ENCODE measurements at regions not wholly inside any gene's neighbourhood (a gene's known extent, or its start where the extent isn't known, plus 50 kb on each side); places are given as distances from the start of the nearest gene placed in this dataset.

DNA sequence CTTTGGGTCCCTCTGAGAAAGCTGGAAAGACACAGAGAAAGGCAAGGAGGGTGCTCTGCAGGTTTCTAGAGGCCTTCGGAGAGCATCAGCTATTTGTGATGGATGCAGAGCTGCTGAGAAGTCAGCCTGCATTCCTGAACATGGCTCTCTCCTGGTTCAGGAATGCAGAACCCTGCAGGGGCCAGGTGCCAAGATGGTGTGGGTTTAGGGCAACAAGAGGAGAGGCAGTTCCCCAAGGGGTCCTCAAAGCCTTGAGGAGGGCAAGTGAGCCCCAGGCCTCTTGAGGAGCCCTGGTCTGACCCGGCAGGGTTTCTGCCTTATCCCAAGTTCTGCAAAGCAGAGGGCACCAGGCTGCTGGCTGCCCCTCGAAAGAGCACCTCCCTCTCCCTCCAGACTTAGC is 93.3 kb downstream of the HS1BP3 start:
- H3K79me2 ChIP-seq (ENCODE audit: insufficient read depth, low read length) = no peaks in the 10 kb centered on the region
- no peaks in the 10 kb centered on the region for H3K27me3 ChIP-seq (ENCODE audit: control insufficient read depth in 1 of 2, insufficient read depth in 2 of 2, low read length in 2 of 2)
- no peak overlapping the region for H2AFZ ChIP-seq (ENCODE audit: low read length)
- in situ Hi-C loops (cut with HindIII; ENCODE audit: extremely low pct_ligation_motif_present, low pct_unique_long_range_greater_than_20kb) (no loop called here), intact Hi-C loops (cut with micrococcal nuclease; ENCODE audit: unreplicated experiment) (no loop called here)
- H3K4me1 ChIP-seq (ENCODE audit: insufficient read depth, low read length) = peaks cover 48% of the 10 kb centered on the region
- no peaks in the 10 kb centered on the region for H3K36me3 ChIP-seq (replicated peaks in 1 of 2; ENCODE audit: control insufficient read depth in 1 of 2, insufficient read depth in 2 of 2, low read length in 2 of 2)
- no peak overlapping the region for H3K9ac ChIP-seq (ENCODE audit: insufficient read depth, low read depth, low read length)
- no peak overlapping the region for H3K4me3 ChIP-seq (replicated peaks in 1 of 3; ENCODE audit: insufficient read depth in 1 of 3, low read depth in 2 of 3, low read length in 3 of 3)
- WGBS (ENCODE audit: low lambda C conversion rate) = 68% methylated on average over 2 of the region's 3 CpGs
- H4K20me1 ChIP-seq (ENCODE audit: insufficient read depth, low read length) = no peaks in the 10 kb centered on the region
- CTCF ChIA-PET (ENCODE audit: low intra/inter-chr PET ratio, low total read pairs) = no interaction called here
- no peaks in the 10 kb centered on the region for H3K9me3 ChIP-seq (ENCODE audit: low read length)
- BruUV-seq (replicated peaks) = no TSS peak
- no peak overlapping the region for H3K27ac ChIP-seq (ENCODE audit: extremely low read length, insufficient read depth, low read length)
- no peak for ATAC-seq
- TF ChIP-seq ZFP1 (CRISPR knock-in tag; IDR thresholded peaks at IDR 0.05) (no peak), RXRB (CRISPR knock-in tag; IDR thresholded peaks at IDR 0.05; ENCODE audit: borderline replicate concordance) (no peak), ZBTB2 (CRISPR knock-in tag; IDR thresholded peaks at IDR 0.05; ENCODE audit: low read depth) (no peak)
- POLR2A ChIA-PET = interaction anchor here (1.0 kb wide), 1 partner anchor 39 kb away, joined by 3 read pairs; no protein-coding TSS in a partner anchor
- no peak for DNase-seq (ENCODE audit: low spot score)
- FAIRE-seq = no peak
- H3K4me2 ChIP-seq (ENCODE audit: low read depth, low read length) = no peak overlapping the region

DNA sequence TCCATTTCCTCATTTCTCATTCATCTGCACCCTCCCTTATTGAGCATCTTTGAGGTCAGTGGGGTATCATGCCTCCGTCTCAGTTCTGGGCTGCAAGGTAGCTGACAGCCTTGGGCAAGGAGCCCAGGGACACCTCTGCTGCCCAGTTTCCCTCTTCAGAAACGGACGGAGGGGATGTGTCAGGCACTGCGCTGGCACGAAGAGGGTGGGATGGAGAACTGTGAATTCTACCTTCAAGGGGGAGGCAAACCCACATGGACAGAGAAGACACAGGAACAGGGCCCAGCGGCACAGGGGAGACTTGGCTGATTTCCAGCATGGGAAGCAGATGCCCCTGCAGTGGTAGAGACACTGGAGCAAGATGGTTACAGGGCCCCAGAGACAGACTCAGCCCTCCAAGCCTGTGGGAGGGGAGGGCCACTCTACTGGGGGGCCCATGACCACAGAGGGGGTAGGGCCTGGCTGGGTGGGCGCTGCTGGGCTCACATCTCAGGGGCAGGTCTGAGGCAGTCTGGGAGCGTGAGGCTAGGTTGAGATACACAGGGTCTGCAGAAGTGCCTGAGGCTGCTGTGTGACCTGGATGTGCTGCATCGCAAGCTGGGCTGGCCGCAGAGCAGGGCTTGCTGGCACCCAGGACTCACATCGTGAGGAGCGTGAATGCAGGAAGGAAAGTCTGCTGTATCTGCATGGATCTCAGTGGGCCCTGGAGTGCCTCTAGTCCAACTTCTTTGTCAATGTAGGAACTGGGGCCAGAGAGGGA is 92.3 kb downstream of the HS1BP3 start:
- TF ChIP-seq ZNF235 (CRISPR knock-in tag; IDR thresholded peaks at IDR 0.05; ENCODE audit: borderline replicate concordance) = no peak
- TF ChIP-seq ZNF768 (CRISPR knock-in tag; IDR thresholded peaks at IDR 0.05) = peak; percentile 21; the same call in 1 of the 2 replicates
- Histone ChIP-seq H3K9me3 (ENCODE audit: low read length) (no peaks in the 10 kb centered on the region), H3K27ac (ENCODE audit: extremely low read length, insufficient read depth, low read length) (no peak overlapping the region), H3K4me1 (ENCODE audit: insufficient read depth, low read length) (peaks cover 48% of the 10 kb centered on the region), H3K79me2 (ENCODE audit: insufficient read depth, low read length) (no peaks in the 10 kb centered on the region), H3K9ac (ENCODE audit: insufficient read depth, low read depth, low read length) (no peak overlapping the region), H3K27me3 (ENCODE audit: control insufficient read depth in 1 of 2, insufficient read depth in 2 of 2, low read length in 2 of 2) (no peaks in the 10 kb centered on the region), H3K4me2 (ENCODE audit: low read depth, low read length) (no peak overlapping the region), H3K36me3 (replicated peaks in 1 of 2; ENCODE audit: control insufficient read depth in 1 of 2, insufficient read depth in 2 of 2, low read length in 2 of 2) (no peaks in the 10 kb centered on the region), H3K4me3 (replicated peaks in 1 of 3; ENCODE audit: insufficient read depth in 1 of 3, low read depth in 2 of 3, low read length in 3 of 3) (no peak overlapping the region), H4K20me1 (ENCODE audit: insufficient read depth, low read length) (no peaks in the 10 kb centered on the region), H2AFZ (ENCODE audit: low read length) (no peak overlapping the region)
- CTCF ChIA-PET (ENCODE audit: low intra/inter-chr PET ratio, low total read pairs) = no interaction called here
- 93% methylated on average over 11 of the region's 12 CpGs for WGBS (ENCODE audit: low lambda C conversion rate)
- no peak for DNase-seq (ENCODE audit: low spot score)
- no peak for ATAC-seq
- intact Hi-C loops (cut with micrococcal nuclease; ENCODE audit: unreplicated experiment) = no loop called here
- no TSS peak for BruUV-seq (replicated peaks)
- POLR2A ChIA-PET = interaction anchor here (1.0 kb wide), 1 partner anchor 38 kb away, joined by 3 read pairs; no protein-coding TSS in a partner anchor
- in situ Hi-C loops (cut with HindIII; ENCODE audit: extremely low pct_ligation_motif_present, low pct_unique_long_range_greater_than_20kb) = no loop called here
- no peak for FAIRE-seq

All from HepG2 (cell line).